ENCODE measurements at regions not wholly inside any gene's neighbourhood (a gene's known extent, or its start where the extent isn't known, plus 50 kb on each side); places are given as distances from the start of the nearest gene placed in this dataset.

DNA sequence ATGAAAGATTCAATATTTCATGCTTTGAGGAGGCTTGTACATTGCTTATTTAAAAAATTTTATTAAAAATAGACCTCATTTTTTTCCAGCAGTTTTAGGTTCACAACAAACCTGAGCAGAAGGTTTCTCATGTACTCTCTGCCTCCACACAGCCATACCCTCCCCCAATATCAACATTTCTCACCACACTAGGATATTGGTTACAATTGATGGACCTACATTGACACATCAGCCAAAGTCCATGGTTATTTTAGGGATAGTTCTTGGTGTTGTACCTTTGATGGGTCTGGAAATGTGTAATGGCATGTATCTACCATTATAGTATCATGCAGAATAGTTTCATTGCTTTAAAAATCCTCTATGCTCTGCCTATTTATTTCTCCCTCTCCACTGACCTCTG lies 611.0 kb downstream of the KCTD8 start:
- DNase-seq, result no peak

DNA sequence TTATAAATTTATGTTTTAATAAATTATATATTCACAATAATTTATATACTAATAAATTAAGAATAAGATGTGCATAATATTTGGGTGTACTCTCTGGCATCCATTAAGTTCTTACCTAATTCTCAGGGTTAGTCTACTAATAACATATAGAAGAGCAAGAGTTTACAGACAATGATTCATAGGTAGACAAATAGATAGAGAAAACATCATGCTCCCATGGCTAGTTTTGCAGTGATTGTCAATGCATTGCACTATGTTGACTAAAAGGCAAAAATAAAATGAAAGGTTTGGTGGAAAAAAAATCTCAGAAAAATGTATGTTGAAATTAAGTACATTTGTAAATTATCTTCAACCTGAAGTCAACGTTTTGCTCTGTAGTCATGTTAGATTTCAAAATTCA lies 606.0 kb downstream of the KCTD8 start:
- no peak for DNase-seq

DNA sequence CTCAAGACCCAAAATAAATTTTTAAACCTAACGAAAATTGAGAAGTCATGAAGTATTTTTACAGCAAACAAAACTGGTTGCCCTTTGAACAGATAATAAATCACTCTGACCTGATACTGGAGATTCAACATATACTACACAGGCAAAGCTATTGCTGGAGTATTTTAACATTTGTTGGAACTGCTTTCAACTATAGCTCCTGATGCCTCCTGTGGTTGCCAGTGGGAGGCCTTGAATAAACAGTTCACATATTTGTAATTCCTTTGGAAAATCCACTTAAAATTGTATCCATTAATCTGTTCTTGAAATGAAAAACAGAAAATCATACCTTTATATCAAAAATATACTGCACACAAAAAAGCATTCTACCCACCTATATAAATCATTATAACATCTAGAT lies 605.1 kb downstream of the KCTD8 start:
- no peak for DNase-seq

DNA sequence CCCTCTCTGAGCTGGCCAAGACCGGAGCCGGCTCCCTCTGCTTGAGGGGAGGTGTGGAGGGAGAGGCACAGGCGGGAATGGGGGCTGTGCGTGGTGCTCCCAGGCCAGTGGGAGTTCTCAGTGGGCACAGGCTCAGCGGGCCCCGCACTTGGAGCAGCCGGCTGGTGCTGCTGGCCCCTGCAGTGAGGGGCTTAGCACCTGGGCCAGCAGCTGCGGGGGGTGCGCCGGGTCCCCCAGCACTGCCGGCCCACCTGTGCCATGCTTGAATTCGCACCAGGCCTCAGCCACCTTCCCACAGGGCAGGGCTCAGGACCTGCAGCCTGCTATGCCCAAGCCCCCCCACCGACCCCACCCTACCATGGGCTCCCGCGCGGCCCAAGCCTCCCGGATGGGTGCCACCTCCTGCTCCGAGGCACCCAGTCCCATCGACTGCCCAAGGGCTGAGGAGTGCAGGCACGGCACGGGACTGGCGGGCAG lies 602.5 kb downstream of the KCTD8 start:
- DNase-seq, result no peak

DNA sequence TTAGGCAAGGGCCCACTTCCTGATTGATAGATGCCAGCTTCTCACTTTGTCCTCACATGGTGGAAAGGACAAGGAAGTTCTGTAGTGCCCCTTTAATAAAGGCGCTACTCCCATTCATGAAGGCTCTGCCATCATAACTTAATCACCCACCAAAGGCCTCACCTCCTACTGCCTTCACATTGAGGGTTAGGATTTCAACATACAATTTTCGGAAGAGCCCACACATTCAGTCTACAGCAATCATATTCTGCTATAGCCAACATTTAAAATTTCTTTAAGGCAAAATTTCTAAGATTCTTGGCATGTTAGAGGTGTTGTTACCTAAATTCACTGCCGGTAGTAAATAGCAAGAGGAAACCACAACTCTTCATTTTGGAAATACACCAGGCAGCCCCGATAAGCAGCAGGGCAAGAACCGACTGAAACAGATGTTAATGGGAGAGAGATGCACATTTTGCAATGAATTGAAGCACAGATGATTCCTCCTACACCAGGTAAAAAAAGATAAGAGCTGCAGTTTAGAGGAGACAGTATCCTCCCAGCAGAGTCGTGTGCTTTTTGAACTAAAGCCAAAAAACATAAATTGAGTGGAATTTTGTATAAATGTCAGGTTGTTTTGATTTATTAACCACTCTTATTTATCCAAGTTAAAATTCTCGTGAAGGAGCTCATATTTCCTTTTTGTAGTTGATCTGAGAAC lies 594.9 kb downstream of the KCTD8 start:
- no peak for DNase-seq

DNA sequence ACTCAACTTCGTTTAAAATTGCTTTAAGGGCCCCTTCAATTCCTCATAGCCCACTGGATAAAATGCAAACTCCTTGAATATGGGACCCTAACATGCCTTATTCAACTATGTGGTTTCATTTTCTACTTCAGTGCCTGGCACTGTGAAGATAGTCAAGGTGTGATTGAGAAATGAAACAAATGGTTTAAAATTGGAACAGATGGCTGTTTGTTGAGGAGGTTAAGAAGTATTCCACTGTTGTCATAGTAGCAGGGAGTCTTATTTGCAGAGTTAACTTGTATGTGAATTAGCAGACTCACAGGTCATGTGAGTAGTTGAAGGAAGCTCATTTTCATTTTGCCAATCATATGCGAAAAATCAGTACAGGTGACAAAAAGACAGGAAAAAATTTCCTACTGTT lies 593.3 kb downstream of the KCTD8 start:
- DNase-seq, result no peak

DNA sequence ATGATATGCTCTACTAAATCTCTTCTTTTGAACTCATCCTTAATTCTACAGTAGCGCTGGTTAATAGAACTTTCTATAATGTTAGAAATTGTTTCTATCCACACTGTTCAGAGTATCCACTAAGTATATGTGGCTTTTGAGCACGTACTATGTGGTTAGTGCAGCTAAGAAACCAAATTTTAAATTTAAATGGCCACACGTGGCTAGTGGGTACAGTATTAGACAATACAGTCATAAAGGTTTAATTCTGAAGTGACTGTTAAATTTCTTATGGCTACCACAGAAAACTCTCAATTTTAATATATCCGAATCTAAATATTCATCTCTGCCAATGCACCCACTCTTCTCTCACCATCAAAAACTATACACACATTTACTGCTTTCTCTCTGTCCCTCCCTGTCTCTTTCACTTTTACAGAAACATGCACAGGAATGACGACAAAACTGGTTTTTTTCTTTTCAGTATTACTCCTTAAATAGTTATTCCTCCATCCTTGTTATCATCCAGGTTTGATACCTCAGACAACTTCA lies 583.9 kb downstream of the KCTD8 start:
- no peak for DNase-seq

DNA sequence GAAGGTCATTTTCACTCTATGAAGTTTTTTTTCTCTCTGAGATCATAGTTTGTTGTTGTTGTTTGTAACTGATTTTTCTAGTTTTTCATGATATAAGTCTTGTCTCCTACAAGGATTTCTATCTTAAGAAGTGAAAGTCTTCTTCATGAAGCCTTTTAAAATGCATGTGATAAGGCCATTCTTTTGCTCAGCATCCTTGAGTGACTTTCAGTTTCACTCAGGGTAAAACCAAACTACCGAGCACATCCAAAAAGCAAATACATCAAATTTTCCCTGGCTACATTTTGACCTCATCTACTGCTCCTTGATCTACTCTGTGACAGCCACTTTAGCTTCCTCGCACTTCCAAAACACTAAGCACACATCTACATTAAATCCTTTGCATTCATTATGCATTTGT lies 580.7 kb downstream of the KCTD8 start:
- DNase-seq, result no peak

DNA sequence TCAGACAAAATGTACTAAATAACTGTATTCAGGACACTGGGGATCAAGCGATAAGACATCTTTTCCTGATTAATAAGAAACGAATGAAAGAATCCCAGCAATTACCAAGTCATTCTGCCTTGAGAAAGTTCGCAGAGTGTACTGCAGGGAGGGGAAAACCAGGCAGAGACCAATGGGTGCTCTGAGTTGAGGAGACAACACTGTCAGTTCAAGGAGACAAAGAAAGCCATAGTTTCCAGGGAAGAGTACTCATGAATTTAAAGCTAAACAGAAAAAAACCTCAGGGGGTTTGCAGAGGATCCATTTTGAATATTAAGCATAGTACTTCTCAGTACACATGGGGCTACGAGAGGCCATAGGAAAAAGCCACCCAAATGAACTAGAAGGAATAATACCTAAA lies 573.0 kb downstream of the KCTD8 start:
- DNase-seq, result no peak

DNA sequence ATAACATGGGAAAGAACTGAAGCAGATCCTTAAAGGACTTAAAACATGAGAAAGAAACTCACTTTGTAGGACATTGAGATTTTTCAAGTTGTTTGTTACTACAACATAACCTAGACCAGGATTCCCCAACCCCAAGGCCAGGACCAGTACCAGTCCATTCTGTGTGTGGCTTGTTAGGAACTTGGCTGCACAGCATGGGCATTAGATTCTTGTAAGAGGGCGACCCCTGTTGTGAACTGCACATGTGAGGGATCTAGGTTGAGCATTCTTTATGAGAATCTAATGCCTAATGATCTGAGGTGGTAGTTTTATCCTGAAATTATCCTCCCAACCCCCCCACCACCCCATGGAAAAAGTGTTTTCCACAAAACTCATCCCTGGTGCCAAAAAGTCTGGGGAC lies 566.1 kb downstream of the KCTD8 start:
- no peak for DNase-seq

DNA sequence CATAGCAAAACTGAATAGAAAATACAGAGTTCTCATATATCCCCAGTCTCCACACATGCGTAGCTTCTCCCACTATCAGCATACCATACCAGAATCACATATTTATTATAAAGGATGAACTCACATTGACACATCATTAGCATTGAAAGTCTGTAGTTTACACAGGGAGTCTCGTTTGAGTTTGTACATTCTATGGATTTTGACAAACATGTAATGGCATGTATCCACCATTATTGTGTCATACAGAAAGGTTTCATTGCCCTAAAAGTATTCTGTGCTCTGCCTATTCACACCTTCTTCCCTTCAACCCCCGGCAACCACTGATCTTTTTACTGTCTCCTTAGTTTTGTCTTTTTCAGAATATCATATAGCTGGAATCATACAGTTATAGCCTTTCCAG lies 562.4 kb downstream of the KCTD8 start:
- no peak for DNase-seq

DNA sequence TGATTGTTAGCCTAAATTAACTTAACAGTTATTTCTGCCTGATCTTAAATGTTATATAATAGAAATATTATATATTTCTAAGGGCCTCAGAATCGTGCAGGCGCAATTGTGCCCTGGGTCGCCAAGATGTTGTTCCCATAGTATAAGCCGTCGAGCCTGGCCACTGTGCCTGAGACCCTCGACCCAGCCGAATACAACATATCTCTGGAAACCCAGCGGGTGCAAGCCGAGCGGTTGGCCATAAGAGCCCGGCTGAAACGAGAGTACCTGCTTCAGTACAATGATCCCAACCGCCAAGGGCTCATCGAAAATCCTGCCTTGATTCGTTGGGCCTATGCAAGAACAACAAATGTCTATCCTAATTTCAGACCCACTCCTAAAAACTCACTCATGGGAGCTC lies 549.8 kb downstream of the KCTD8 start:
- DNase-seq, result no peak

DNA sequence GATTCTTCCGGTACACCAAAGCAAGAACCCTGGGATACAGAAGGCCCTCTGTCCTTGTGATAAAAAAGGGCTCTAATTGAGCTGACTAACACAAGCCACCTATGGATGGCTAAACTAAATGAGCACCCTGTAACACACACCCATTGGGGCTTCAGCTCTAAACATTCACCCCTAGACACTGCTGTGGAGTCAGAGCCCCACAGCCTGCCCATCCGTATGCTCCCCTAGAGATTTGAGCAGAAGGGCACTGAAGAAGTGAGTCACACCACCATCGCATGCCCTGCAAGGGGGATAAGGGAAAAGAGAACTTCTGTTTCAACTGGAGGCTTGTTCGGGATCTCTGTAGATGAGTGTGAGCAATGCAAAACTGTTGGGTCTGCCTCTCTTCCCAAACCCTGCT lies 545.2 kb downstream of the KCTD8 start:
- no peak for DNase-seq

DNA sequence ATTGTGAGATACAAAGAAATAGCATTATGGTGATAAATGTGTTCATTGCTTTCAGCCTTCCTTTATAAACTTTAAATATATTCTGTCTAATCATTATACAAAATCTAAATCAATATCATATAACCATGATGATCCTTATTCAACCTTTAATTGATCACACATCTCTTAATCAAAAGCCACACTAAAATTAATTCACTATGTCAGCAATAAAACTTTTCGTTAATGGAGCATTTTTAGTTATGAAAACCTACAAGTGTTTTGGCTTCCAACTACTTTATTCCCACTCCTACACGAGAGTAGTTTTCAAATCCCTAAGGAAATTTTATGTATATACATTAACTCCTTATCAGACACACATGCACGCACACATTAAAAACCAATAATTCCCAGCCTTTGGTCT lies 530.2 kb downstream of the KCTD8 start:
- DNase-seq, result no peak

DNA sequence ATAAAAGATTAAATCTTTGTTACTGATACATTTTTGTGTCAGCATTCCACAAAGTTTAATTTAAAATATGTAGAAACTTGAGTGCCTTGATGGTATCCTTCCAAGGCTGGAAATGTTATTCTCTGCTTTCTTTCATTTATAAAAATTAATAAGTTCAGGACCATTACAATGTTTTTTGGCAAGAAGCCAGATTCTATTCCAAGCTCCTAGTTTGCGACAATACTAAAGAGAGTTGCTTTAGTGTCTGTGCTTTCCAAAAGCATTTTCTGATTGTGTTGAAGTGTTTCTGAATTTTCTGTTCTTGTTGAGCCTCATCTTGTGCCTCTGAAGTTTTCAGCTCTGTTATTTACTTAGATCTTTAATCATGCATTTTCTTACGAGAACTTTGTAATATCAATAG lies 516.2 kb downstream of the KCTD8 start:
- no peak for DNase-seq

DNA sequence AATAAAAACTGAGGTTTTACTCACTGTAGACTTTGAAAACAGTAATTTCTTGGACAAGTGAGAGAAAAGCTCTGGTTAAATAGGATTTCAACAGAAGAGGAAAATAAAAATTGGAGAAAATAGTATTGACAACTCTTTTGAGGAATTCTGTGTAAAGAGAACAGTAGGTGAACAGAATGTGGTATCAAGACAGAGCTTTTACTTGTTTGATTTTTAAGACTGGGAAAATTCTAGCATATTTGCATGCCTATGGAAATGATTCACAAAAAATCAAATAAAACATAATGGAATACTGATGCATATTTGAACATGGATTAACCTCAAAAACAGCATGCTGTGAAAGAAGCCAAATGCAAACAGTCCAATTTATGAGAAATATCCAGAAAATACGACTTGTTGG lies 504.6 kb downstream of the KCTD8 start:
- DNase-seq, result no peak

DNA sequence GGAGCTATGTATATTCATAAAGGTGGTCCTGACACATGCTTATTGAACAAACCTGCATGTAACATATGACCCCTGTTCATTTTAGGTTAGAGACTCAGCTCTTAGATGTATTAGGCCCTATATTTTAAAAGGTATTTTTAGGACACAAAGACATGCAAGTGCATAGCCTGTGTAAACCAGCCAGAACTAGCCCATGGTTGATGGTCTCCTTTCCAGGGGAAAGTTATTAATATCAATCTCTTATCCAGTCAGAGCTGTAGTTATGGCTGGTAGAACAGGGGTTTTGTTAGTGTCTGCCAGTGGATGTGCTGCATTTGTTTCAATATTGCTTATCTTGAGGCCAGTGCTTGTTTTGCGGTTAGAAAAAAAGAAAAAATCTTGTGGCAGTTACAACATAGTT lies 488.6 kb downstream of the KCTD8 start:
- DNase-seq, result no peak

DNA sequence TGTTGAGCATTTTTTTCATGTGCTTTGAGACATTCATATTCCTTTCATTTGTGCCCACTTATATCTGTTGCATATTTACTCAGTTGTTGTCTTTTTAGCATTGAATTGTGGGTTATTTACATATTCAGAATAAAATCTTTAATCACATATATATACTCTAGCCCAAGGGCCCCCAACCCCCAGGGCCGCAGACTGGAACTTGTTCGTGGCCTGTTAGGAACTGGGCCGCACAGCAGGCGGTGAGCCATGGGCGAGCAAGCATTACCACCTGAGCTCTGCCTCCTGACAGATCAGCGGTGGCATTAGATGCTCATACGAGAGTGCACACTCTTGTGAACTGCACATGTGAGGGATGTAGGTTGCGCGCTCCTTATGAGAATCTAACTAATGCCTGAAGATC lies 480.6 kb downstream of the KCTD8 start:
- no peak for DNase-seq

DNA sequence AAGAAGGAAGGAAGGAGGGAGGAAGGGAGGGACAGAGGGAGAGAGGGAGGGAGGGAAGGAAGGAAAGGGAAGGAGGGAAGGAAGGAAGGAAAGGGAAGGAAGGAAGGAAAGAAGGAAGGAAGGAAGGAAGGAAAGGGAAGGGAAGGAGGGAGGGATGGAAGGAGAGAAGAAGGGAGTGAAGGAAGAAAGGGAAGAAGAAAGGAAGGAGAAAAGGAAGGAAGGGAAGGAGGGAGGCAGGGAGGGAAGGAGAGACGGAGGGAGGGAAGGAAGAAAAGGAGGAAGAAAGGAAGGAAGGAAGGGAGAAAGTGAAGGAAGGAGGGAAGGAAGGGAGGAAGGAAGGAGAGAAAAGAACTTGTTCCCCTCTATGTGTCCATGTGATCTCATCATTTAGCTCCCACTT lies 465.0 kb downstream of the KCTD8 start:
- DNase-seq, result no peak

DNA sequence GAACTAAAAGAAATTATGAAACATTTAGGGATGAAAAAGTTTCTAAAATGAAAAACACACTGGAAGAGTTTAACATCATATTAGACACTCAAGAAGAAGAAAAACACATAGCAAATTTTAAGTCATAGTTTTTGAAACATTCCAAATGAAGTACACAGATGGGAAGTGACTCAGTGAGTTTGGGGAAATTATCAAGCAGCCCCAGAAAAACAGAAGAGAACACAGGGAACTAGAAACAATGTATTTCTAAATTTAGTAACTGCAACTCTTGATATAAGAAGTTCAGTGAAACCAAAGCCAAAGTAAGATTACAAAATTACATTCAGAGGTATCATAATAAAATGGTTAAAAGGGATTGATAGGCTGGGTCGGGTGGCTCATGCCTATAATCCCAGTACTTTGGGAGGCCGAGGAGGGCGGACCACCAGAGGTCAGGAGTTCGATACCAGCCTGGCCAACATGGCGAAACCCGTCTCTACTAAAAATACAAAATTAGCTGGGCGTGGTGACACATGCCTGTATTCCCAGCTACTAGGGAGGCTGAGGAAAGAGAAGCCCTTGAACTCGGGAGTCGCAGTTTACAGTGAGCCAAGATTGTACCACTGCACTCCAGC lies 461.2 kb downstream of the KCTD8 start:
- no peak for DNase-seq

DNA sequence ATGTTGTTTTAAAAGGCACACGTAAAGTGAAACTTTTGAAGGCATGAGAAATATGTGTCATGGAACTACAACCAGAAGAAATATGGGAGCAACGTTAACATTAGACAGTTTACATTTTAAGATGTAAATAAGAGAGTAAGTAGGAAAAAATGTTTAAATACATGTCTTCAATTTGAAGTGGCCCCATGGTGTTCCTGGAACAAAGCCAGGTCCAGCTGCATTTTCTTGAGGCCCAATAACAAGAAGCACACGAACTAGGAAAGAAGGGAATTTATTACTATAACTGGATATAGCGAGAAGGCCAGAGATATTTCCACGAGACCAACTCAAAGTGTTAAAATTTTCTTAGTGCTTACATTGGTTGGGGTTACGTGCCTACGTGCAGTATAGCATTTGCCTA lies 458.1 kb downstream of the KCTD8 start:
- DNase-seq, result no peak

DNA sequence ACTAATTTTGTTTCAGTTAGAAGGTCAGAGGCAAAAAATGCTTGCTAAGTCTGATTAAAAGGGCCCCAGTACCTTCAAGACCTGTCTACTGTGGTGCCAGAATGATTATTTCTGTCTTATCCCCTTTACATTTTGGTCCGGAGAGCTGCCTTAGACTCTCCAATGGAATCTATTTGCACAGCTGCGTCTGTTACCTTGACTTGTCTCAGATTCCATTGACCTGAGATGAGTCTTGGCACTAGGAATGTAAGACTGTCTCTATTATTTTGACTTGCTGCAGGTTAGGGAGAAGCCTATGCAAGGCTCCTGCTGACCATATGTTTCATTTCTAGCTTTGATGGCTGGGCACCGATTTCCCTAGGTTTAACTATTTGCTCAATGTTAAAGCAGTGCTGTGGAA lies 457.6 kb downstream of the KCTD8 start:
- DNase-seq, result no peak

DNA sequence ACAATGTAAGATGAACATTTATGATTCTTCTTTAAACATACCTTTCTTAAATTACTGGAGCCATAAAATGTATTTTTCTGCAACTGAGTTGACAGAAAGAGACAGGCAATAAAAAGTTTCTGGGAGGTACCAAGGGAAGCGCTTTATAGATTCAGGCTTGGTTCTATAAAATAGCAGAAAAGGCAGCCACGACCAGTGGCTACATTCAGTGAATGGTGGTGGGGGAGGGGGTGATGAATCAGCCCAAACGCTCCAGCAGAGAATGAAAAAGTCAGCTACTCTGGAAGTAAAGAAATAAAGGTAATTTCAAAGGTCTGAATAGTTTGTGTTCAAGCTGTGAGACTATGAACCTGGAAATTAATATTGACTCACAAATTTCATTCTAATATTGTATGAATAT lies 456.1 kb downstream of the KCTD8 start:
- no peak for DNase-seq

DNA sequence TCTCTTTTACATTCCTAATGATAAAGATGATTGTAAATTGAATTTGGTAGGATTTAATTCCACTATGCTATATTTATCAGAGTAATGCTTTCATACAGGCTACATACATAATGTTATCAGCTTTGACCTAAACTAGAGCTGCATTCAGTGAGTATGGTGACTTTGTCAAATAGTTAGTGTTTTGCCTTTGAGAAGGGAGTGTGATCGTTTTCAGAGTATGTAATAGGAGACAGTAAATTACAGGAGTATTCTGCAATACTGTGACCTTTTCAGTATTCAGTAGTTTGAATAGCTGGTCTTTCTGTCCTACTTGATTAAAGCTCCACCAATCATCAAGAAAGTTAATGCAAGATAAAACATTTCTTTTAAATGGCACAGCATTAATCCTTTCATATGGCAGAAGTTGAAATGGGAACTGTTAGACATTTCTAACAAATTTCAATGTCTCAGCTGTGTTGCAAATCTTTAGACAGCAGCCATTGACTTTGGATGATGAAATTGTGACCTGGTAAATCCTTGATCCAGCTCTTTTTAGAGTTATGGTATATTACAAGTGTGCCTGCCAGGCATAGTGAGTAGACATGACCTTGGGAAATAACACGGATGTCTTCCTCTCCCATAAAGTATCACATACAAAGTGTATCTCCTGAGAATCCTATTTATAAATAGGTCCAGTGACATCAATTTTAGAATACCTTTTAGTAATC lies 455.3 kb downstream of the KCTD8 start:
- DNase-seq, result no peak

All from hematopoietic multipotent progenitor cell treated with erythropoietin and hydrocortisone succinate and interleukin-3 and kit ligand, for 6 days (in vitro differentiated cells).